H1 (cell line): ENCODE measurements at regions not wholly inside any gene's neighbourhood (a gene's known extent, or its start where the extent isn't known, plus 50 kb on each side); places are given as distances from the start of the nearest gene placed in this dataset.

Experiments
- CTCF ChIA-PET: fragments of 300-600 bp; sonication (Branson Sonifier 250); formaldehyde crosslinking; loops from one replicate; lab custom pipeline; 2021; ENCODE audit not compliant: partially characterized antibody; lab: Charles Lee
- POLR2A ChIA-PET: fragments of 300-600 bp; sonication (Branson Sonifier 250); formaldehyde crosslinking; loops from one replicate; lab custom pipeline; 2021; ENCODE audit warnings: inconsistent platforms; ENCODE audit not compliant: partially characterized antibody; lab: Charles Lee
- DNase-seq, 2 experiments: peaks; one replicate each; pipeline versions ENCODE4 v3.0.0 to v3.0.0-alpha.2; 2010 to 2022; ENCODE audit warnings: low spot score in 2 of 2, low read depth in 1 of 2, mixed read lengths in 1 of 2
- FAIRE-seq: peaks from 2 replicates; lab custom pipeline; 2011; peaks lifted over from hg19 to GRCh38; lab: Jason Lieb, UNC
- H2AFZ ChIP-seq: 2 replicates; pipeline ENCODE4 v1.8.1; 2012; ENCODE audit warnings: low read length, inconsistent platforms
- H2AK5ac ChIP-seq: 2 replicates; pipeline ENCODE4 v1.6.1; 2013; ENCODE audit warnings: low read depth, low read length
- H2BK120ac ChIP-seq: replicated peaks from 2 replicates; pipeline ENCODE3; 2013; ENCODE audit warnings: low read depth, low read length, inconsistent platforms
- H2BK12ac ChIP-seq: 2 replicates; pipeline ENCODE4 v1.6.1; 2013; ENCODE audit warnings: low read depth, low read length
- H2BK15ac ChIP-seq: 2 replicates; pipeline ENCODE4 v1.6.1; 2013; ENCODE audit warnings: low read length
- H2BK20ac ChIP-seq: 2 replicates; pipeline ENCODE4 v1.6.1; 2013; ENCODE audit warnings: low read length
- H2BK5ac ChIP-seq: 2 replicates; pipeline ENCODE4 v1.6.1; 2013; ENCODE audit warnings: low read depth, low read length
- H3K14ac ChIP-seq: 2 replicates; pipeline ENCODE4 v1.6.1; 2013; ENCODE audit warnings: inconsistent platforms; ENCODE audit not compliant: insufficient read length
- H3K18ac ChIP-seq: 2 replicates; pipeline ENCODE4 v1.6.1; 2013; ENCODE audit warnings: low read length; ENCODE audit errors: extremely low read depth
- H3K23ac ChIP-seq: 2 replicates; pipeline ENCODE4 v1.6.1; 2013; ENCODE audit warnings: inconsistent platforms; ENCODE audit not compliant: insufficient read length
- H3K23me2 ChIP-seq: 2 replicates; pipeline ENCODE4 v1.6.1; 2013; ENCODE audit warnings: low read depth, low read length
- H3K27ac ChIP-seq: 2 replicates; pipeline ENCODE4 v1.6.1; 2011; ENCODE audit warnings: low read depth, low read length, inconsistent platforms
- H3K27me3 ChIP-seq, 4 experiments: replicated peaks in 1 of 4; 1 replicate in 1 of 4; 2 replicates in 3 of 4; pipeline versions ENCODE4 v1.6.1 to v1.8.1; 2011 to 2013; ENCODE audit warnings: low read length in 3 of 4, mild to moderate bottlenecking in 3 of 4, inconsistent platforms in 2 of 4, mixed read lengths in 2 of 4, moderate library complexity in 1 of 4; ENCODE audit not compliant: control insufficient read depth in 3 of 4, insufficient read depth in 3 of 4; ENCODE audit errors: extremely low read depth in 1 of 4
- H3K36me3 ChIP-seq, 4 experiments: 2 replicates each; pipeline versions ENCODE4 v1.6.1 to v1.8.1; 2011 to 2013; ENCODE audit warnings: mild to moderate bottlenecking in 4 of 4, low read length in 3 of 4, moderate library complexity in 2 of 4, control low read depth in 1 of 4, inconsistent platforms in 1 of 4; ENCODE audit not compliant: insufficient read depth in 4 of 4, control insufficient read depth in 2 of 4
- H3K4ac ChIP-seq: replicated peaks from 2 replicates; pipeline ENCODE3; 2013; ENCODE audit warnings: low read length, low read depth, mixed read lengths, inconsistent platforms; ENCODE audit not compliant: insufficient read length
- H3K4me1 ChIP-seq, 4 experiments: replicated peaks in 1 of 4; 1 replicate in 1 of 4; 2 replicates in 3 of 4; pipeline versions ENCODE4 v1.6.1 to v1.8.1; 2011 to 2013; ENCODE audit warnings: low read length in 3 of 4, inconsistent platforms in 2 of 4, mixed read lengths in 1 of 4; ENCODE audit not compliant: insufficient read depth in 4 of 4, control insufficient read depth in 3 of 4
- H3K4me2 ChIP-seq, 2 experiments: 2 replicates each; pipeline versions ENCODE4 v1.6.1 to v1.8.1; 2011 to 2013; ENCODE audit warnings: low read depth in 2 of 2, low read length in 2 of 2, control low read depth in 1 of 2, inconsistent platforms in 1 of 2, mild to moderate bottlenecking in 1 of 2; ENCODE audit not compliant: insufficient read depth in 1 of 2
- H3K4me3 ChIP-seq, 4 experiments: fragments of 200-600, 300-600 bp in 1 of 4; sonication (generic), shearing (Covaris generic), sonication (Bioruptor Twin) in 1 of 4; 2 replicates each; pipeline versions ENCODE4 v1.5.1 to v1.8.1; 2011 to 2016; ENCODE audit warnings: low read length in 4 of 4, low read depth in 3 of 4, control low read depth in 2 of 4, inconsistent platforms in 2 of 4, mild to moderate bottlenecking in 2 of 4, mixed read lengths in 1 of 4, moderate library complexity in 1 of 4; ENCODE audit not compliant: insufficient read depth in 2 of 4; ENCODE audit errors: extremely low read depth in 1 of 4
- H3K56ac ChIP-seq: replicated peaks from 2 replicates; pipeline ENCODE3; 2013; ENCODE audit warnings: low read depth, mild to moderate bottlenecking, mixed read lengths, low read length, inconsistent platforms; ENCODE audit not compliant: insufficient read length
- H3K79me1 ChIP-seq: 2 replicates; pipeline ENCODE4 v1.6.1; 2013; ENCODE audit warnings: low read depth, low read length, control low read depth
- H3K79me2 ChIP-seq, 2 experiments: 2 replicates each; pipeline versions ENCODE4 v1.6.1 to v1.8.1; 2012 to 2013; ENCODE audit warnings: low read length in 2 of 2, mild to moderate bottlenecking in 2 of 2, inconsistent platforms in 1 of 2; ENCODE audit not compliant: insufficient read depth in 2 of 2, control insufficient read depth in 1 of 2
- H3K9ac ChIP-seq, 4 experiments: replicated peaks in 1 of 4; 1 replicate in 1 of 4; 2 replicates in 3 of 4; pipeline versions ENCODE4 v1.6.1 to v1.8.1; 2011 to 2013; ENCODE audit warnings: low read depth in 3 of 4, low read length in 3 of 4, control low read depth in 2 of 4, mild to moderate bottlenecking in 2 of 4, moderate library complexity in 2 of 4, inconsistent platforms in 1 of 4; ENCODE audit errors: extremely low read depth in 1 of 4
- H3K9me3 ChIP-seq, 2 experiments: 2 replicates each; pipeline versions ENCODE4 v1.6.1 to v1.8.1; 2012 to 2013; ENCODE audit warnings: mild to moderate bottlenecking in 2 of 2, moderate library complexity in 2 of 2, control low read depth in 1 of 2, inconsistent platforms in 1 of 2, low read depth in 1 of 2, low read length in 1 of 2, mixed read lengths in 1 of 2; ENCODE audit not compliant: insufficient read depth in 2 of 2
- H4K20me1 ChIP-seq, 2 experiments: replicated peaks in 1 of 2; 2 replicates each; pipeline versions ENCODE3 to v1.8.1; 2011 to 2013; ENCODE audit warnings: inconsistent platforms in 2 of 2, low read length in 2 of 2, mild to moderate bottlenecking in 1 of 2; ENCODE audit not compliant: insufficient read depth in 2 of 2, control insufficient read depth in 1 of 2
- H4K5ac ChIP-seq: 2 replicates; pipeline ENCODE4 v1.6.1; 2013; ENCODE audit warnings: low read length, low read depth, mixed read lengths, inconsistent platforms; ENCODE audit not compliant: insufficient read length
- H4K8ac ChIP-seq: 2 replicates; pipeline ENCODE4 v1.8.0; 2013; ENCODE audit warnings: mild to moderate bottlenecking, moderate library complexity, low read length, inconsistent platforms; ENCODE audit not compliant: insufficient read depth; ENCODE audit errors: extremely low read depth
- H4K91ac ChIP-seq: replicated peaks from 2 replicates; pipeline ENCODE3; 2013; ENCODE audit warnings: low read length, mixed read lengths, inconsistent platforms; ENCODE audit not compliant: insufficient read length
- BRCA1 ChIP-seq: IDR thresholded peaks from 2 replicates; pipeline ENCODE4 v1.6.1; 2012; ENCODE audit warnings: low read depth, low read length, improper control_type of control experiment
- CBX5 ChIP-seq: fragments of 300-800, 300-1000 bp; sonication (generic); IDR thresholded peaks from 2 replicates; pipeline ENCODE4 v1.7.1; 2016; ENCODE audit warnings: antibody characterized with exemption, low read length, low read depth
- CHD2 ChIP-seq: IDR thresholded peaks from 2 replicates; pipeline ENCODE4 v1.6.1; 2012; ENCODE audit warnings: low read length, improper control_type of control experiment
- EP300 ChIP-seq, 2 experiments: IDR thresholded peaks; 1 replicate in 1 of 2; 2 replicates in 1 of 2; pipeline ENCODE4 v1.6.1; 2011 to 2012; ENCODE audit warnings: low read depth in 2 of 2, low read length in 2 of 2, mild to moderate bottlenecking in 2 of 2, borderline replicate concordance in 1 of 2, inconsistent platforms in 1 of 2, moderate library complexity in 1 of 2
- GABPA ChIP-seq: IDR thresholded peaks from 2 replicates; pipeline ENCODE4 v1.6.1; 2011; ENCODE audit warnings: mild to moderate bottlenecking, low read length, moderate library complexity, borderline replicate concordance; ENCODE audit not compliant: insufficient read depth
- HDAC6 ChIP-seq: IDR thresholded peaks from one replicate; pipeline ENCODE4 v1.7.1; 2012; ENCODE audit warnings: low read depth, mild to moderate bottlenecking, inconsistent platforms, low read length, moderate library complexity
- NRF1 ChIP-seq: IDR thresholded peaks from 2 replicates; pipeline ENCODE4 v1.6.1; 2011; ENCODE audit warnings: mild to moderate bottlenecking, low read depth, low read length, improper control_type of control experiment
- TF ChIP-seq, protein P1 (sequence below), 3 experiments: IDR thresholded peaks; 1 replicate in 2 of 3; 2 replicates in 1 of 3; pipeline versions ENCODE4 v1.5.1 to v1.6.1; 2011; ENCODE audit warnings: low read length in 3 of 3, mild to moderate bottlenecking in 3 of 3, inconsistent platforms in 2 of 3, low read depth in 1 of 3, moderate library complexity in 1 of 3; ENCODE audit not compliant: insufficient read depth in 1 of 3; ENCODE audit errors: control extremely low read depth in 1 of 3
- TF ChIP-seq, protein P2 (sequence below): IDR thresholded peaks from 2 replicates; pipeline ENCODE4 v1.6.1; 2011; ENCODE audit warnings: low read length, improper control_type of control experiment
- TF ChIP-seq, protein P3 (sequence below): IDR thresholded peaks from 2 replicates; pipeline ENCODE4 v1.6.1; 2012; ENCODE audit warnings: inconsistent platforms

DNA sequence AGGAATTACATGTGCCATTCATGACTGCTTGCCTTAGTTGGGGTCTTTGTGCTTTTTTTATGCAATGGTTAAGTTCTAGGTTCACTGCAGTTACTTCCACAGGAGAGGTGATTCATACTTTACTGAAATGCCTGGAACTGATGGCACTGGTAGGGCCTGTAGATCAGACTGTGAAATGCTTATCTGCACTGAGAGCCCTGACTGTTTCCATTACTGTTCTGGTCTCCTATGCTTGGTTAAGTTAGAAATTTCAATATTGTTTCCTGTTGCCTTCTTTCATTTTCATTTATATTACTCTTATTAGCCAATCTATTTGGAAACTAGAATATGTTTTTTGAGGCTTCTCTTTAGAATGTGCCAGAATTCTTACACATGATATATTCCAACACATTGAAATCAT, 484.1 kb upstream of the SEMA6A start:
- no peak overlapping the region for H3K27ac ChIP-seq
- H4K20me1 ChIP-seq = no peaks in the 10 kb centered on the region
- no peak overlapping the region for H2AK5ac ChIP-seq
- H3K23me2 ChIP-seq = no peaks in the 10 kb centered on the region
- CTCF ChIA-PET = no interaction called here
- no peak overlapping the region for H3K4me3 ChIP-seq
- no peak overlapping the region for H2BK120ac ChIP-seq
- no peak overlapping the region for H2BK12ac ChIP-seq
- H3K4me2 ChIP-seq = no peak overlapping the region
- no peak overlapping the region for H2BK5ac ChIP-seq
- no peaks in the 10 kb centered on the region for H3K79me1 ChIP-seq
- peaks cover 0 to 16% (median 2%) of the 10 kb centered on the region in 4 experiments; a peak in 5 of 7 replicates for H3K4me1 ChIP-seq
- DNase-seq = no peak
- no peak overlapping the region for H2AFZ ChIP-seq
- H4K5ac ChIP-seq = no peak overlapping the region
- no peak overlapping the region for H4K91ac ChIP-seq
- no peak overlapping the region for H3K56ac ChIP-seq
- H3K23ac ChIP-seq = no peak overlapping the region
- H3K4ac ChIP-seq = no peak overlapping the region
- TF ChIP-seq, protein P1, sequence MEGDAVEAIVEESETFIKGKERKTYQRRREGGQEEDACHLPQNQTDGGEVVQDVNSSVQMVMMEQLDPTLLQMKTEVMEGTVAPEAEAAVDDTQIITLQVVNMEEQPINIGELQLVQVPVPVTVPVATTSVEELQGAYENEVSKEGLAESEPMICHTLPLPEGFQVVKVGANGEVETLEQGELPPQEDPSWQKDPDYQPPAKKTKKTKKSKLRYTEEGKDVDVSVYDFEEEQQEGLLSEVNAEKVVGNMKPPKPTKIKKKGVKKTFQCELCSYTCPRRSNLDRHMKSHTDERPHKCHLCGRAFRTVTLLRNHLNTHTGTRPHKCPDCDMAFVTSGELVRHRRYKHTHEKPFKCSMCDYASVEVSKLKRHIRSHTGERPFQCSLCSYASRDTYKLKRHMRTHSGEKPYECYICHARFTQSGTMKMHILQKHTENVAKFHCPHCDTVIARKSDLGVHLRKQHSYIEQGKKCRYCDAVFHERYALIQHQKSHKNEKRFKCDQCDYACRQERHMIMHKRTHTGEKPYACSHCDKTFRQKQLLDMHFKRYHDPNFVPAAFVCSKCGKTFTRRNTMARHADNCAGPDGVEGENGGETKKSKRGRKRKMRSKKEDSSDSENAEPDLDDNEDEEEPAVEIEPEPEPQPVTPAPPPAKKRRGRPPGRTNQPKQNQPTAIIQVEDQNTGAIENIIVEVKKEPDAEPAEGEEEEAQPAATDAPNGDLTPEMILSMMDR (IDR thresholded peaks at IDR 0.05; ENCODE audit: control extremely low read depth in 1 of 3, insufficient read depth in 1 of 3, low read depth in 1 of 3, low read length in 3 of 3) = no peak
- TF ChIP-seq, protein P2, sequence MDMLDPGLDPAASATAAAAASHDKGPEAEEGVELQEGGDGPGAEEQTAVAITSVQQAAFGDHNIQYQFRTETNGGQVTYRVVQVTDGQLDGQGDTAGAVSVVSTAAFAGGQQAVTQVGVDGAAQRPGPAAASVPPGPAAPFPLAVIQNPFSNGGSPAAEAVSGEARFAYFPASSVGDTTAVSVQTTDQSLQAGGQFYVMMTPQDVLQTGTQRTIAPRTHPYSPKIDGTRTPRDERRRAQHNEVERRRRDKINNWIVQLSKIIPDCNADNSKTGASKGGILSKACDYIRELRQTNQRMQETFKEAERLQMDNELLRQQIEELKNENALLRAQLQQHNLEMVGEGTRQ = no peak
- TF ChIP-seq CHD2 (no peak), NRF1 (no peak), CBX5 (no peak), GABPA (no peak), EP300 (IDR thresholded peaks at IDR 0.05; ENCODE audit: borderline replicate concordance in 1 of 2, low read depth in 2 of 2, low read length in 2 of 2) (no peak), HDAC6 (no peak), BRCA1 (no peak)
- TF ChIP-seq, protein P3, sequence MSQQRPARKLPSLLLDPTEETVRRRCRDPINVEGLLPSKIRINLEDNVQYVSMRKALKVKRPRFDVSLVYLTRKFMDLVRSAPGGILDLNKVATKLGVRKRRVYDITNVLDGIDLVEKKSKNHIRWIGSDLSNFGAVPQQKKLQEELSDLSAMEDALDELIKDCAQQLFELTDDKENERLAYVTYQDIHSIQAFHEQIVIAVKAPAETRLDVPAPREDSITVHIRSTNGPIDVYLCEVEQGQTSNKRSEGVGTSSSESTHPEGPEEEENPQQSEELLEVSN = no peak
- H2BK20ac ChIP-seq = no peak overlapping the region
- no peak overlapping the region for H3K18ac ChIP-seq
- POLR2A ChIA-PET = no interaction called here
- no peaks in the 10 kb centered on the region for H3K9me3 ChIP-seq
- H3K79me2 ChIP-seq = no peaks in the 10 kb centered on the region
- no peaks in the 10 kb centered on the region for H3K36me3 ChIP-seq
- no peaks in the 10 kb centered on the region for H3K27me3 ChIP-seq
- H3K14ac ChIP-seq = no peak overlapping the region
- H3K9ac ChIP-seq = no peak overlapping the region
- no peak for FAIRE-seq
- no peak overlapping the region for H4K8ac ChIP-seq
- H2BK15ac ChIP-seq = no peak overlapping the region
